Fibroblast of mammary gland (primary cell): ENCODE measurements at regions not wholly inside any gene's neighbourhood (a gene's known extent, or its start where the extent isn't known, plus 50 kb on each side); places are given as distances from the start of the nearest gene placed in this dataset.

ENCODE experiments used
- DNase-seq: peaks from one replicate; pipeline ENCODE4 v3.0.0-alpha.2; 2010; ENCODE audit warnings: low read depth
- H3K4me3 ChIP-seq: 2 replicates; pipeline ENCODE4 v1.5.1; 2011; ENCODE audit warnings: low read depth, mild to moderate bottlenecking, low read length, moderate library complexity; ENCODE audit not compliant: control insufficient read depth
- CTCF ChIP-seq: conservative IDR thresholded peaks from 2 replicates; pipeline ENCODE4 v1.5.1; 2011; ENCODE audit warnings: low read depth, low read length, inconsistent platforms; ENCODE audit not compliant: control insufficient read depth, insufficient read depth

- H3K4me3 ChIP-seq = no peak overlapping the region
- DNase-seq = no peak
- TF ChIP-seq CTCF = no peak
These were observed 337.0 kb downstream of the PLK2 start for GRCh38 chr5:58122848-58123392.

- TF ChIP-seq CTCF = no peak
These were observed 337.7 kb downstream of the PLK2 start for GRCh38 chr5:58122157-58122556.

GRCh38 chr5:58121391-58121790, 338.5 kb downstream of the PLK2 start:
- DNase-seq = no peak
- H3K4me3 ChIP-seq = no peak overlapping the region
- no peak for TF ChIP-seq CTCF

More at GRCh38 chr5:58122157-58122556, 337.7 kb downstream of the PLK2 start:
- no peak for DNase-seq
- H3K4me3 ChIP-seq = no peak overlapping the region

GRCh38 chr5:58117542-58117941, 342.3 kb downstream of the PLK2 start:
- TF ChIP-seq CTCF = no peak
- DNase-seq = no peak
- H3K4me3 ChIP-seq = no peak overlapping the region

- no peak for DNase-seq
- H3K4me3 ChIP-seq = no peak overlapping the region
- no peak for TF ChIP-seq CTCF
These were observed 343.5 kb downstream of the PLK2 start for GRCh38 chr5:58116346-58116745.

GRCh38 chr5:58115811-58116210, 344.1 kb downstream of the PLK2 start:
- no peak for TF ChIP-seq CTCF
- H3K4me3 ChIP-seq = no peak overlapping the region

GRCh38 chr5:58114324-58114723, 345.6 kb downstream of the PLK2 start:
- no peak overlapping the region for H3K4me3 ChIP-seq
- TF ChIP-seq CTCF = no peak
- DNase-seq = peak; percentile 78

More at GRCh38 chr5:58115811-58116210, 344.1 kb downstream of the PLK2 start:
- no peak for DNase-seq
